SU-DHL-6 (cell line): ENCODE measurements at regions not wholly inside any gene's neighbourhood (a gene's known extent, or its start where the extent isn't known, plus 50 kb on each side); places are given as distances from the start of the nearest gene placed in this dataset.

Experiments
- EZH2phosphoT487 ChIP-seq: fragments of 200-600 bp; sonication (generic), shearing (Covaris generic); conservative IDR thresholded peaks from 2 replicates; pipeline ENCODE4 v1.6.1; 2018; ENCODE audit warnings: mild to moderate bottlenecking, antibody characterized with exemption, low read length, moderate library complexity, mixed read lengths
- TF ChIP-seq, protein P1 (sequence below): fragments of 200-600 bp; sonication (generic); IDR thresholded peaks from one replicate; pipeline ENCODE4 v1.5.1; 2017; ENCODE audit warnings: antibody characterized with exemption, mild to moderate bottlenecking, low read length, moderate library complexity; ENCODE audit not compliant: insufficient read depth, poor library complexity, severe bottlenecking

- TF ChIP-seq, protein P1, sequence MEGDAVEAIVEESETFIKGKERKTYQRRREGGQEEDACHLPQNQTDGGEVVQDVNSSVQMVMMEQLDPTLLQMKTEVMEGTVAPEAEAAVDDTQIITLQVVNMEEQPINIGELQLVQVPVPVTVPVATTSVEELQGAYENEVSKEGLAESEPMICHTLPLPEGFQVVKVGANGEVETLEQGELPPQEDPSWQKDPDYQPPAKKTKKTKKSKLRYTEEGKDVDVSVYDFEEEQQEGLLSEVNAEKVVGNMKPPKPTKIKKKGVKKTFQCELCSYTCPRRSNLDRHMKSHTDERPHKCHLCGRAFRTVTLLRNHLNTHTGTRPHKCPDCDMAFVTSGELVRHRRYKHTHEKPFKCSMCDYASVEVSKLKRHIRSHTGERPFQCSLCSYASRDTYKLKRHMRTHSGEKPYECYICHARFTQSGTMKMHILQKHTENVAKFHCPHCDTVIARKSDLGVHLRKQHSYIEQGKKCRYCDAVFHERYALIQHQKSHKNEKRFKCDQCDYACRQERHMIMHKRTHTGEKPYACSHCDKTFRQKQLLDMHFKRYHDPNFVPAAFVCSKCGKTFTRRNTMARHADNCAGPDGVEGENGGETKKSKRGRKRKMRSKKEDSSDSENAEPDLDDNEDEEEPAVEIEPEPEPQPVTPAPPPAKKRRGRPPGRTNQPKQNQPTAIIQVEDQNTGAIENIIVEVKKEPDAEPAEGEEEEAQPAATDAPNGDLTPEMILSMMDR: no peak
- TF ChIP-seq EZH2phosphoT487: no peak
Observed at GRCh38 chr6:44676246-44676790, 288.8 kb downstream of the CDC5L start.
